Endodermal cell (in vitro differentiated cells): ENCODE measurements at regions not wholly inside any gene's neighbourhood (a gene's known extent, or its start where the extent isn't known, plus 50 kb on each side); places are given as distances from the start of the nearest gene placed in this dataset.

ENCODE experiments used
- DNase-seq: peaks from one replicate; pipeline ENCODE4 v3.0.0-alpha.2; 2017
- H3K27ac ChIP-seq: 2 replicates; pipeline ENCODE4 v1.5.1; 2013; ENCODE audit warnings: mild to moderate bottlenecking, low read depth, low read length, moderate library complexity
- H3K27me3 ChIP-seq: 2 replicates; pipeline ENCODE4 v1.6.1; 2013; ENCODE audit warnings: mild to moderate bottlenecking, low read length, moderate library complexity; ENCODE audit not compliant: insufficient read depth, control insufficient read depth, poor library complexity, severe bottlenecking
- H3K36me3 ChIP-seq: 2 replicates; pipeline ENCODE4 v1.7.0; 2013; ENCODE audit warnings: mild to moderate bottlenecking, low read length, moderate library complexity; ENCODE audit not compliant: control insufficient read depth, insufficient read depth
- H3K4me1 ChIP-seq: one replicate; pipeline ENCODE4 v1.7.0; 2013; ENCODE audit warnings: low read length; ENCODE audit not compliant: control insufficient read depth, insufficient read depth
- H3K4me3 ChIP-seq: 2 replicates; pipeline ENCODE4 v1.5.1; 2013; ENCODE audit warnings: mild to moderate bottlenecking, low read length, moderate library complexity
- H3K9ac ChIP-seq: 2 replicates; pipeline ENCODE4 v1.6.1; 2013; ENCODE audit warnings: mild to moderate bottlenecking, low read length, moderate library complexity; ENCODE audit not compliant: poor library complexity, severe bottlenecking; ENCODE audit errors: extremely low read depth
- H3K9me3 ChIP-seq: 2 replicates; pipeline ENCODE4 v1.6.1; 2013; ENCODE audit warnings: mild to moderate bottlenecking, low read length, moderate library complexity; ENCODE audit not compliant: control insufficient read depth
- H3K27ac Mint-ChIP-seq: 2 replicates; pipeline ENCODE4 v1.8.0; 2020; ENCODE audit warnings: mixed read lengths
- H3K27me3 Mint-ChIP-seq: 2 replicates; pipeline ENCODE4 v1.8.0; 2021; ENCODE audit warnings: mild to moderate bottlenecking, mixed read lengths; ENCODE audit not compliant: insufficient read depth
- H3K36me3 Mint-ChIP-seq: 2 replicates; pipeline ENCODE4 v1.8.0; 2020; ENCODE audit warnings: low read depth, mixed read lengths
- H3K4me1 Mint-ChIP-seq: 2 replicates; pipeline ENCODE4 v1.8.0; 2020; ENCODE audit warnings: mixed read lengths
- H3K4me3 Mint-ChIP-seq: 2 replicates; pipeline ENCODE4 v1.8.0; 2020; ENCODE audit warnings: mild to moderate bottlenecking, moderate library complexity, mixed read lengths
- H3K9me3 Mint-ChIP-seq: 2 replicates; pipeline ENCODE4 v1.8.0; 2020; ENCODE audit warnings: mild to moderate bottlenecking, mixed read lengths
- CTCF ChIP-seq: fragments of 200-600 bp; sonication (generic); conservative IDR thresholded peaks from 2 replicates; pipeline ENCODE4 v1.5.0; 2021; ENCODE audit warnings: antibody characterized with exemption, mild to moderate bottlenecking
- WGBS, 2 experiments: methylation state at CpG; one replicate each; pipeline versions ENCODE4 v1.1.5 to v1.1.7; 2013; ENCODE audit warnings: missing lambda C conversion rate in 2 of 2, mixed read lengths in 1 of 2; ENCODE audit not compliant: insufficient coverage in 1 of 2, insufficient read length in 1 of 2; 5-methylcytosine and 5-hydroxymethylcytosine counted together

GRCh38 chr5:114099161-114099560 lies 262.7 kb upstream of the KCNN2 start:
- Mint-ChIP-seq H3K9me3 (peaks cover 3% of the 10 kb centered on the region), H3K4me3 (no peak overlapping the region), H3K4me1 (no peaks in the 10 kb centered on the region), H3K27ac (no peak overlapping the region), H3K27me3 (no peaks in the 10 kb centered on the region), H3K36me3 (no peaks in the 10 kb centered on the region)
- Histone ChIP-seq H3K36me3 (no peaks in the 10 kb centered on the region), H3K9ac (no peak overlapping the region), H3K4me1 (no peaks in the 10 kb centered on the region), H3K27ac (no peak overlapping the region), H3K9me3 (no peaks in the 10 kb centered on the region), H3K4me3 (no peak overlapping the region), H3K27me3 (no peaks in the 10 kb centered on the region)
- TF ChIP-seq CTCF = no peak
- WGBS, 2 experiments = 86% methylated on average over 1 of the region's 2 CpGs; no CpG with 5 or more reads in 1 of the 2 experiments
- DNase-seq = no peak

- Histone ChIP-seq H3K36me3 (no peaks in the 10 kb centered on the region), H3K27ac (no peak overlapping the region), H3K9me3 (no peaks in the 10 kb centered on the region), H3K4me1 (no peaks in the 10 kb centered on the region), H3K9ac (no peak overlapping the region), H3K4me3 (no peak overlapping the region), H3K27me3 (no peaks in the 10 kb centered on the region)
- no peak overlapping the region for H3K27ac Mint-ChIP-seq
- 44% methylated on average over 2 of the region's 3 CpGs; no CpG with 5 or more reads in 1 of the 2 experiments for WGBS, 2 experiments
- no peak overlapping the region for H3K4me3 Mint-ChIP-seq
- H3K9me3 Mint-ChIP-seq = no peaks in the 10 kb centered on the region
- peak; percentile 82 for TF ChIP-seq CTCF
- H3K27me3 Mint-ChIP-seq = no peaks in the 10 kb centered on the region
- no peak for DNase-seq
- H3K36me3 Mint-ChIP-seq = no peaks in the 10 kb centered on the region
- H3K4me1 Mint-ChIP-seq = no peaks in the 10 kb centered on the region
Measured at GRCh38 chr5:114101153-114101552, 260.7 kb upstream of the KCNN2 start.

GRCh38 chr5:114113604-114114003 lies 248.3 kb upstream of the KCNN2 start:
- Mint-ChIP-seq H3K27ac (no peak overlapping the region), H3K9me3 (no peaks in the 10 kb centered on the region), H3K27me3 (no peaks in the 10 kb centered on the region), H3K4me3 (no peak overlapping the region), H3K36me3 (no peaks in the 10 kb centered on the region), H3K4me1 (no peaks in the 10 kb centered on the region)
- Histone ChIP-seq H3K9ac (no peak overlapping the region), H3K36me3 (no peaks in the 10 kb centered on the region), H3K9me3 (no peaks in the 10 kb centered on the region), H3K4me3 (no peak overlapping the region), H3K27me3 (no peaks in the 10 kb centered on the region), H3K27ac (no peak overlapping the region), H3K4me1 (no peaks in the 10 kb centered on the region)
- no peak for DNase-seq
- TF ChIP-seq CTCF = no peak
- WGBS, 2 experiments = 92 to 100% methylated on average over 1 of the region's 1 CpG
